CD8-positive, alpha-beta memory T cell (primary cell): ENCODE measurements at regions not wholly inside any gene's neighbourhood (a gene's known extent, or its start where the extent isn't known, plus 50 kb on each side); places are given as distances from the start of the nearest gene placed in this dataset.
"Not testable (repeated sequence)": the region's sequence is repeated elsewhere in the genome, so short reads cannot be mapped to it uniquely, and the experiment has no call there.

ENCODE experiments used
- CTCF ChIA-PET: fragments of 350-600 bp; sonication (Branson Sonifier 250); formaldehyde crosslinking; loops from one replicate; lab custom pipeline; 2021; ENCODE audit warnings: antibody characterized with exemption; lab: Charles Lee
- POLR2A ChIA-PET: fragments of 350-600 bp; sonication (Branson Sonifier 250); formaldehyde crosslinking; loops from one replicate; lab custom pipeline; 2021; ENCODE audit warnings: antibody characterized with exemption; lab: Charles Lee
- DNase-seq, 5 donors: peaks; one replicate each; pipeline versions ENCODE4 v3.0.0 to v3.0.0-alpha.2; 2020 to 2022; ENCODE audit warnings: mixed read lengths in 1 of 5
- H3K27ac ChIP-seq: one replicate; pipeline ENCODE4 v1.7.0; 2013; ENCODE audit warnings: low read depth, mild to moderate bottlenecking, low read length, moderate library complexity
- H3K27me3 ChIP-seq: 2 replicates; pipeline ENCODE4 v1.7.0; 2013; ENCODE audit warnings: low read length, mild to moderate bottlenecking; ENCODE audit not compliant: insufficient read depth, poor library complexity, severe bottlenecking
- H3K36me3 ChIP-seq: 2 replicates; pipeline ENCODE4 v1.7.0; 2013; ENCODE audit warnings: mild to moderate bottlenecking, low read length, moderate library complexity; ENCODE audit not compliant: insufficient read depth
- H3K4me1 ChIP-seq: 2 replicates; pipeline ENCODE4 v1.7.0; 2013; ENCODE audit warnings: mild to moderate bottlenecking, low read length, moderate library complexity; ENCODE audit not compliant: insufficient read depth
- H3K4me3 ChIP-seq: 2 replicates; pipeline ENCODE4 v1.7.0; 2013; ENCODE audit warnings: mild to moderate bottlenecking, low read length
- H3K9me3 ChIP-seq: 2 replicates; pipeline ENCODE4 v1.7.0; 2013; ENCODE audit warnings: mild to moderate bottlenecking, low read length
- H3K27ac Mint-ChIP-seq, 8 donors: one replicate each; pipeline ENCODE4 v1.8.0; 2020 to 2021; ENCODE audit warnings: mixed read lengths in 8 of 8, mild to moderate bottlenecking in 6 of 8, inconsistent platforms in 3 of 8, moderate library complexity in 3 of 8
- H3K27me3 Mint-ChIP-seq, 2 donors: one replicate each; pipeline ENCODE4 v1.8.0; 2020 to 2021; ENCODE audit warnings: mixed read lengths in 2 of 2, mild to moderate bottlenecking in 1 of 2, moderate library complexity in 1 of 2
- H3K36me3 Mint-ChIP-seq, 3 donors: one replicate each; pipeline ENCODE4 v1.8.0; 2020 to 2021; ENCODE audit warnings: mixed read lengths in 3 of 3, inconsistent platforms in 1 of 3, mild to moderate bottlenecking in 1 of 3
- H3K4me1 Mint-ChIP-seq, 3 donors: one replicate each; pipeline ENCODE4 v1.8.0; 2020 to 2021; ENCODE audit warnings: mixed read lengths in 3 of 3, inconsistent platforms in 1 of 3, mild to moderate bottlenecking in 1 of 3
- H3K4me3 Mint-ChIP-seq, 7 donors: one replicate each; pipeline ENCODE4 v1.8.0; 2020 to 2021; ENCODE audit warnings: mixed read lengths in 7 of 7, mild to moderate bottlenecking in 6 of 7, moderate library complexity in 4 of 7, inconsistent platforms in 2 of 7
- H3K9me3 Mint-ChIP-seq, 5 donors: one replicate each; pipeline ENCODE4 v1.8.0; 2020 to 2022; ENCODE audit warnings: mixed read lengths in 5 of 5, mild to moderate bottlenecking in 3 of 5, moderate library complexity in 2 of 5, inconsistent platforms in 1 of 5

DNA sequence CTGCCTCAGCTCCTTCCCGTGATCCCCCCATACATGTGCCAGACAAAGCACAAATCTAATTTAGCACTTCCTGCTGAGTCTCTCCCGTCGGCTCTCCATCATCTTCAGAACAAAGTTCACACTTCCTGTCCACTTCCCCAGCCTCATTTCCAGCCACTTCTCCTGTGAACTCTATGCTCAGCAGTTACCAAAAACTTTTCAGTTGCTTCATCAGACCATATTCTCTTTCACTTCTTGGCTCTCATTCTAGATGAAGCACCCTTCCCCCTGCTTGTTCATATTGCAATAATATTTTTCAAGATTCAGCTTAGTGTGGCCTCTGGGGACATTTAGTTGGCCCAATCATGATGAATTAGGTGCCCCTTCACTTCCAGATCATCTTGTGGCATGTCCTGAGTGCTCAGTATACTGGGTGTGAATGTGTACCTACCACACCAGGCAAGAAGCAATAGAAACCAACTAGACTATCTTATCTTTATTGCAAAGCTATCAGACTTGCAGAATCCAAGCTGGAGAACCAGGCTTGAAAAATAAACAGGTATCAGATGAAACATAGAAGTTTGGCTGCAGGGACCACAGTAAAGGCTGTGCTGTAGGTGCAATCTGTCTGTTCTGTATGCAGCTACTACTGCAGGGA lies 115.8 kb downstream of the NXPE2 start:
- peaks cover 5% of the 10 kb centered on the region for H3K27me3 ChIP-seq
- H3K36me3 Mint-ChIP-seq: no peaks in the 10 kb centered on the region
- H3K27ac Mint-ChIP-seq: no peak overlapping the region
- H3K4me3 ChIP-seq: no peak overlapping the region
- no peaks in the 10 kb centered on the region for H3K36me3 ChIP-seq
- no peak for DNase-seq
- H3K9me3 Mint-ChIP-seq: peaks cover 0 to 3% (median 0%) of the 10 kb centered on the region in 5 donors
- H3K4me3 Mint-ChIP-seq: no peak overlapping the region
- no peaks in the 10 kb centered on the region for H3K4me1 ChIP-seq
- no peaks in the 10 kb centered on the region for H3K4me1 Mint-ChIP-seq
- POLR2A ChIA-PET: no interaction called here
- H3K27me3 Mint-ChIP-seq: peaks cover 6 to 18% of the 10 kb centered on the region in 2 donors
- no peak overlapping the region for H3K27ac ChIP-seq
- no peaks in the 10 kb centered on the region for H3K9me3 ChIP-seq
- CTCF ChIA-PET: no interaction called here

DNA sequence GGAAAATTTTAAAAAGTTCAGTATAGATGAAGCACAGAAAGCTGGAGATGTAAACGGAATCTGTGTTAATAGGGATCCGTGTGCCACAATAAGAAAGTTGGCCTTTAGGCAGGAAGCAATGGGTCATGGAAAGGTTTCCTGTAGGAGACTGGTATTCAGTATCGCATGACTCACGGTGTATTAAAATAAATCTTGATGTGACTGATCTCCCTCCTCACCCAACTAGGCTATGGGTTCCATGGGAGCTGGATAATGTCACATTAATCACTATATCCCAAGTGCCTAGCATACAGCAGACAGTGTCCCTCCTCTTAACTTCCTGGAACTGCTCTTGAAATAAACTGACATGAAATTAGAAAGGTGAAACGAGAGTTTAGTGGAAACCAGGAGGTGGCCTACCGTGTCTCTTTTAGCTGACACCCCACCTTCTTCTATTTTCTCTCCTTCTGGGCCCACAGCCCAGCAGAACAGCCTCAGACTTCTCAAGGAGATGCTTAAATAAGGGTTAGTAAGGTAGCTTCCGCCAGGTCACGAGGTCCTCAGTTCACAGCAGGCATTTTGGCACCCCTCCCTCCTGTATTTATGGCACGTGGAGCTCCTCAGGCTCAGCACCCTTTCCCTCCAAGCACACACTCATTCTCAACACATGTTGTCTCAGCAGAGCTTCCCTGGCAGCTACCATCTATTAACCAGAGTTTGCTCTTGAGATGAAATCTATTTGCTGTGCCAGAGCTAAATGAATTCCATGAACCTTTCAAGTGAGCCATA lies 118.8 kb downstream of the NXPE2 start:
- peaks cover 11 to 23% of the 10 kb centered on the region in 2 donors for H3K27me3 Mint-ChIP-seq

DNA sequence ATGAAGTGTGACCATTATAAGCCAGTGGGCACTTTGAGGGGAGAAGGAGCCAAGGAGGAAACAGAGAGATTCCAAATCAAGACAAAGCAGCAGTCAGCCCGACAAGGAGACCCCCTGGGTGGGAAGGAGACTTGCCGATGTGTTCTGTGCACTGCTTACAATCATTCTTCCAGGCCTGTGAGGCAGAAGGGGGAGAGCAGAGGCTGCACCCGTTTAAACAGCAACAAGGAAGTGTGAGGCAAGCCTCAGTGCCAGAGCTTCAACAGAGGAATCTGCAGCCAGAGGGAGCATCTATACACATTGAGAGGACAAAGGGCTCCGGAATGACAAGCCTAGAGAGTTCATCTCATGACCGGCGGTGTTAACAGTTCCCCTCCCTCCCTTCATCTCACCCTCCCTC lies 121.1 kb downstream of the NXPE2 start:
- Mint-ChIP-seq H3K4me1 (no peaks in the 10 kb centered on the region), H3K27me3 (peaks cover 16 to 31% of the 10 kb centered on the region in 2 donors), H3K36me3 (no peaks in the 10 kb centered on the region), H3K27ac (no peak overlapping the region), H3K9me3 (peaks cover 0 to 5% (median 2%) of the 10 kb centered on the region in 5 donors), H3K4me3 (no peak overlapping the region)
- ChIA-PET POLR2A (no interaction called here), CTCF (no interaction called here)
- no peak for DNase-seq
- Histone ChIP-seq H3K9me3 (no peaks in the 10 kb centered on the region), H3K36me3 (no peaks in the 10 kb centered on the region), H3K4me1 (no peaks in the 10 kb centered on the region), H3K27ac (no peak overlapping the region), H3K27me3 (peaks cover 5% of the 10 kb centered on the region), H3K4me3 (no peak overlapping the region)

More for the DNA sequence above, 118.8 kb downstream of the NXPE2 start:
- ChIA-PET POLR2A (no interaction called here), CTCF (no interaction called here)
- DNase-seq: no peak
- H3K36me3 Mint-ChIP-seq: no peaks in the 10 kb centered on the region
- no peaks in the 10 kb centered on the region for H3K4me1 Mint-ChIP-seq
- H3K4me3 ChIP-seq: no peak overlapping the region
- no peak overlapping the region for H3K27ac Mint-ChIP-seq
- no peaks in the 10 kb centered on the region for H3K9me3 Mint-ChIP-seq
- H3K4me3 Mint-ChIP-seq: no peak overlapping the region
- H3K27ac ChIP-seq: no peak overlapping the region
- peaks cover 5% of the 10 kb centered on the region for H3K27me3 ChIP-seq
- H3K9me3 ChIP-seq: no peaks in the 10 kb centered on the region
- no peaks in the 10 kb centered on the region for H3K36me3 ChIP-seq
- H3K4me1 ChIP-seq: no peaks in the 10 kb centered on the region

DNA sequence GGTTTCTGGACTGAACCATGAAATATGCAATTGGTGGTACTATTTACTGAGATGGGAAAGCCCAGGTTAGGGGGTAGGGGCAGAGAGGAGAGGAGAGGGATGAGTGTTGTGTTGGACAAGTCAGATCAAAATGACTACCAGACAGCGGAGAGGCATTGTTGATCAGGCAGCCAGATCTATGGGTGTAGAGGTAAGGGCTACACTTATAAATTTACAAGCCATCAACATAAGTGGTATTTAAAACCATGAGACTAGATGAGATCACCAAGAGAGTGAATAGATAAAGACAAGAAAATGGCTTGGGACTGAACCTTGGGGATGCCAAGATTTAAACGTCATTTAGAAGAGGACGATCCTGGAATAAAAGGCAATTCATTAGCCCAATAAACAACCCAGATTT lies 123.4 kb downstream of the NXPE2 start:
- Histone ChIP-seq H3K4me1 (no peaks in the 10 kb centered on the region), H3K27ac (no peak overlapping the region), H3K36me3 (no peaks in the 10 kb centered on the region), H3K9me3 (no peaks in the 10 kb centered on the region), H3K4me3 (no peak overlapping the region), H3K27me3 (peaks cover 2% of the 10 kb centered on the region)
- H3K36me3 Mint-ChIP-seq: no peaks in the 10 kb centered on the region
- H3K9me3 Mint-ChIP-seq: peaks cover 0 to 6% (median 5%) of the 10 kb centered on the region in 5 donors
- H3K27ac Mint-ChIP-seq: no peak overlapping the region
- no peak overlapping the region for H3K4me3 Mint-ChIP-seq
- H3K27me3 Mint-ChIP-seq: peaks cover 14 to 31% of the 10 kb centered on the region in 2 donors
- H3K4me1 Mint-ChIP-seq: no peaks in the 10 kb centered on the region
- POLR2A ChIA-PET: no interaction called here
- CTCF ChIA-PET: no interaction called here
- no peak for DNase-seq

DNA sequence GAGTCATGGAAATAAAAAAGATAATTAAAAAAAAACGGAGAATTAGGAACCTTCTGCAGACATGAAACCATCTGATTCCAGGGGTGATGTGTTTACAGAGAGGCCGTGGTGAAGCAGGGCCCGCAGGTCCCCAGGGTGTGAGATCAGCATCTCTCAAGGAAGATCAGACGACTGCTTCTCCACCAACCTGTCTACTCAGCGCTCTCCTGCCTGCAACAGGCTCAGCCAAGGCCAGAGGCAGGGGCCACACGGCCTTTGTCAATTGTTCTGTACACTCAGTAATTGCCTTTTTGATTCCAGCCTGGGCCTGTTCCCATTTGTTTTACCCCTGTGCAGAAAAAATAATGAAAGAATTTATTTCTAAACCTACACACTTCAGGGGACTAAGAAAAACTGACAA lies 124.6 kb downstream of the NXPE2 start:
- no peaks in the 10 kb centered on the region for H3K27me3 ChIP-seq
- Mint-ChIP-seq H3K9me3 (peaks cover 0 to 6% (median 5%) of the 10 kb centered on the region in 5 donors), H3K36me3 (no peaks in the 10 kb centered on the region), H3K27ac (no peak overlapping the region), H3K4me1 (no peaks in the 10 kb centered on the region), H3K27me3 (peaks cover 14 to 30% of the 10 kb centered on the region in 2 donors), H3K4me3 (no peak overlapping the region)
- H3K36me3 ChIP-seq: no peaks in the 10 kb centered on the region
- H3K9me3 ChIP-seq: no peaks in the 10 kb centered on the region
- H3K4me1 ChIP-seq: no peaks in the 10 kb centered on the region
- ChIA-PET CTCF (no interaction called here), POLR2A (no interaction called here)
- no peak overlapping the region for H3K4me3 ChIP-seq
- H3K27ac ChIP-seq: no peak overlapping the region
- DNase-seq: no peak

DNA sequence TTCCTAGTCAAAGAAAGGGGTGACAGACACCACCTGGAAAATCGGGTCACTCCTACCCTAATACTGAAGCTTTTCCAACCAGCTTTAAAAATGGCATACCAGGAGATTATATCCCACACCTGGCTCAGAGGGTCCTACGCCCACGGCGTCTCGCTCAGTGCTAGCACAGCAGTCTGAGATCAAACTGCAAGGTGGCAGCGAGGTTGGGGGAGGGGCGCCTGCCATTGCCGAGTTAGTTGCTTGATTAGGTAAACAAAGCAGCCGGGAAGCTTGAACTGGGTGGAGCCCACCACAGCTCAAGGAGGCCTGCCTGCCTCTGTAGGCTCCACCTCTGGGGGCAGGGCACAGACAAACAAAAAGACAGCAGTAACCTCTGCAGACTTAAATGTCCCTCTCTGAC lies 127.1 kb downstream of the NXPE2 start:
- H3K27me3 Mint-ChIP-seq: peaks cover 9 to 18% of the 10 kb centered on the region in 2 donors
- DNase-seq, H3K4me3 ChIP-seq, H3K9me3 Mint-ChIP-seq, H3K4me3 Mint-ChIP-seq, H3K36me3 Mint-ChIP-seq, H3K9me3 ChIP-seq, H3K4me1 Mint-ChIP-seq, H3K27ac Mint-ChIP-seq, H3K4me1 ChIP-seq, H3K27me3 ChIP-seq, CTCF ChIA-PET, H3K27ac ChIP-seq, POLR2A ChIA-PET, H3K36me3 ChIP-seq: not testable (repeated sequence)

DNA sequence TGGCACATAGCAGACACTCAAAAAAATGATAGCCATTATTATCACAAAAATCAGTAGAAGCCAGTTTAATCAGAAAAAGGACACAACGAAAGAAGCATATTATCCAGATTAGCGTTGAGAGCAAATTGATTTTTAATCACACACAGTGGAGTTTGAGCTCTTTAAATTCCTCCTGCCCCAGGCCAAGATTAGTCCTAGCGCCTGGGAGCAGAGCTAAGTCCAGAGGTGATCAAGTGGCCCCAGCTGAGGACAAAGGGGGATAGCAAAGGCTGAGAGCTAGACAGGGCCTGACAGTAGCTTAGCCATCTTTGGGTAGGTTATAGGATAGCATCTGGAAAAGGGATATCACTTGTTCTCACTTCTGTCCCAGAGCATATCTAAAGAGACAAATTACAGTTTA lies 133.6 kb downstream of the NXPE2 start:
- Mint-ChIP-seq H3K4me1 (no peaks in the 10 kb centered on the region), H3K27ac (no peak overlapping the region), H3K9me3 (peaks cover 0 to 2% (median 0%) of the 10 kb centered on the region in 5 donors), H3K36me3 (no peaks in the 10 kb centered on the region), H3K4me3 (no peak overlapping the region), H3K27me3 (no peaks in the 10 kb centered on the region)
- Histone ChIP-seq H3K27ac (no peak overlapping the region), H3K27me3 (no peaks in the 10 kb centered on the region), H3K9me3 (no peaks in the 10 kb centered on the region), H3K36me3 (no peaks in the 10 kb centered on the region), H3K4me3 (no peak overlapping the region), H3K4me1 (no peaks in the 10 kb centered on the region)
- no peak for DNase-seq
- CTCF ChIA-PET: no interaction called here
- POLR2A ChIA-PET: no interaction called here

DNA sequence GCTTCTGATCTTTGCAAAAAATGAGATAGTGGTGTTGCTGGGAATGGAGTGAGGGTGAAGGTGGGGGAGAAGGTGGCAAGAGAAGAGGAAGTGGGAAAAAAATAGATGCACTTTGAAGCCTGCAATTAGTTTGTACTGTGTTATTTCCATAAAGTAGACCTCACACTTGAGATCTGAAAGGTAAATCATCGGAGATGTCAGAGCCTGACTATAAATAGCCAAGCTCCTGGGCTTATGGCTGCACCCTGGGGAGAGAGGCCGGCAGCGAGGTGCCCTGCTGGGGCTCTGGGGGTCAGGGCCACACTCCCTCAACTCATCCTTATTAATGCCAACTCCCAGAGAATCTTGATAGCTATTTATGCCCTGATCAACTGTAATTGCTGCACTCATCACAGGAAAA lies 134.4 kb downstream of the NXPE2 start:
- no peaks in the 10 kb centered on the region for H3K4me1 Mint-ChIP-seq
- H3K4me3 ChIP-seq: no peak overlapping the region
- no peaks in the 10 kb centered on the region for H3K9me3 ChIP-seq
- no peak overlapping the region for H3K27ac Mint-ChIP-seq
- no peaks in the 10 kb centered on the region for H3K27me3 Mint-ChIP-seq
- H3K4me1 ChIP-seq: no peaks in the 10 kb centered on the region
- CTCF ChIA-PET: no interaction called here
- POLR2A ChIA-PET: no interaction called here
- H3K4me3 Mint-ChIP-seq: no peak overlapping the region
- no peaks in the 10 kb centered on the region for H3K36me3 Mint-ChIP-seq
- H3K27ac ChIP-seq: no peak overlapping the region
- H3K27me3 ChIP-seq: no peaks in the 10 kb centered on the region
- H3K36me3 ChIP-seq: no peaks in the 10 kb centered on the region
- DNase-seq: no peak
- H3K9me3 Mint-ChIP-seq: peaks cover 0 to 2% (median 0%) of the 10 kb centered on the region in 5 donors
